ENCODE measurements at regions not wholly inside any gene's neighbourhood (a gene's known extent, or its start where the extent isn't known, plus 50 kb on each side); places are given as distances from the start of the nearest gene placed in this dataset.

GRCh38 chr15:81514725-81515124 lies 140.7 kb upstream of the TMC3 start:
- CTCF ChIA-PET = no interaction called here
- Mint-ChIP-seq H3K4me1 (no peaks in the 10 kb centered on the region), H3K4me3 (no peak overlapping the region), H3K36me3 (no peaks in the 10 kb centered on the region), H3K9me3 (ENCODE audit: low read depth) (no peaks in the 10 kb centered on the region), H3K27me3 (peaks cover 16% of the 10 kb centered on the region), H3K27ac (no peak overlapping the region)
- no peak for DNase-seq
- no peak for ATAC-seq

- Mint-ChIP-seq H3K4me3 (no peak overlapping the region), H3K9me3 (ENCODE audit: low read depth) (no peaks in the 10 kb centered on the region), H3K27me3 (peaks cover 15% of the 10 kb centered on the region), H3K36me3 (no peaks in the 10 kb centered on the region), H3K4me1 (no peaks in the 10 kb centered on the region), H3K27ac (no peak overlapping the region)
- no peak for DNase-seq
- no peak for ATAC-seq
- CTCF ChIA-PET = no interaction called here
Observed at GRCh38 chr15:81511138-81511537, 137.1 kb upstream of the TMC3 start.

DNA sequence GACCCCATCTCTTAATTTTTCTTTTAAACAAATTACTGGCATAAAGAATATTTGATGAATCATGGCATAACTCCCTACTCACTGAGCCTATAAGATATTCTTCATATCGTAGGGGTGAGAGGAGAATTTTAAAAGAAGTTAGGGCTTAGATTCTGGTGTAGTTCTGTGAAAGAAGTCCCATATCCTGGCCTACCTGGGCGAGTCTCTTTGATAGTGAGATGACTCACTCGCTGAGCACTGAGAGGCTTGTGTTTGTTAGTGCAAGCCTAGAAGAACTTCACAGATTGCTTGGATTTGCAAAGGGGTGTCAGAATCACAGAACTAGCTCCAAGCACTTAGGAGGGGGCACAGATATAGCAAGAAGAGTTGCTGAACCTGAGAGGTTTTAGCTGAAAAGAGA lies 133.8 kb upstream of the TMC3 start:
- no peaks in the 10 kb centered on the region for H3K36me3 Mint-ChIP-seq

DNA sequence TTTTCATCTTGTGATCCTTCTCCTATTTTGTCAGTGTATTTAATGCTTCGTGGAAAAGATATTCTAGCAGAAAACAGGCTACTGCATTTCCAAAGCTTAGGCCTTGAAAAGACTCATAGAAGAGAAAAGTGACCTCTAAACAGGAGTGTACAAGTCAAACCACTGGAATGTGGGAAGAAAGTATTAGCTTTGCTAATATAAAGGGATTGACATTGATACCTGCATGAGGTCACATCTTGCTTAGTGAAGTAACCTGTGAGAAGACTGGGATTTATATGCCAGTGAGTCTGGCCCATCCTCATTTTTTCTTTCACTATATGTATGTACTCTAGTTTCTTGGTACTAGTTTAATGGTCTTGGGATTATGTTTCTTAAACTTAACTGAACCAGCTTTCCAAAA lies 132.9 kb upstream of the TMC3 start:
- H3K4me3 Mint-ChIP-seq = no peak overlapping the region
- no peak overlapping the region for H3K27ac Mint-ChIP-seq
- peaks cover 6% of the 10 kb centered on the region for H3K27me3 Mint-ChIP-seq
- CTCF ChIA-PET = no interaction called here
- DNase-seq (no peak), ATAC-seq (no peak)
- H3K36me3 Mint-ChIP-seq = no peaks in the 10 kb centered on the region
- H3K4me1 Mint-ChIP-seq = no peaks in the 10 kb centered on the region
- H3K9me3 Mint-ChIP-seq (ENCODE audit: low read depth) = no peaks in the 10 kb centered on the region

More for the DNA sequence above, 133.8 kb upstream of the TMC3 start:
- Mint-ChIP-seq H3K9me3 (ENCODE audit: low read depth) (no peaks in the 10 kb centered on the region), H3K27ac (no peak overlapping the region), H3K27me3 (peaks cover 10% of the 10 kb centered on the region), H3K4me1 (no peaks in the 10 kb centered on the region), H3K4me3 (no peak overlapping the region)
- DNase-seq (no peak), ATAC-seq (no peak)
- CTCF ChIA-PET = no interaction called here

GRCh38 chr15:81506071-81506470 lies 132.1 kb upstream of the TMC3 start:
- DNase-seq (no peak), ATAC-seq (no peak)
- Mint-ChIP-seq H3K9me3 (ENCODE audit: low read depth) (no peaks in the 10 kb centered on the region), H3K36me3 (no peaks in the 10 kb centered on the region), H3K27me3 (peaks cover 6% of the 10 kb centered on the region), H3K27ac (no peak overlapping the region), H3K4me3 (no peak overlapping the region), H3K4me1 (no peaks in the 10 kb centered on the region)
- CTCF ChIA-PET = no interaction called here

GRCh38 chr15:81504170-81504905 lies 130.3 kb upstream of the TMC3 start:
- Mint-ChIP-seq H3K36me3 (no peaks in the 10 kb centered on the region), H3K9me3 (ENCODE audit: low read depth) (no peaks in the 10 kb centered on the region), H3K27me3 (peaks cover 4% of the 10 kb centered on the region), H3K4me3 (no peak overlapping the region), H3K4me1 (no peaks in the 10 kb centered on the region), H3K27ac (no peak overlapping the region)
- ATAC-seq (no peak), DNase-seq (no peak)
- CTCF ChIA-PET = interaction anchor here (1.0 kb wide), 1 partner anchor 10 kb away, joined by 3 read pairs; no protein-coding TSS in a partner anchor

DNA sequence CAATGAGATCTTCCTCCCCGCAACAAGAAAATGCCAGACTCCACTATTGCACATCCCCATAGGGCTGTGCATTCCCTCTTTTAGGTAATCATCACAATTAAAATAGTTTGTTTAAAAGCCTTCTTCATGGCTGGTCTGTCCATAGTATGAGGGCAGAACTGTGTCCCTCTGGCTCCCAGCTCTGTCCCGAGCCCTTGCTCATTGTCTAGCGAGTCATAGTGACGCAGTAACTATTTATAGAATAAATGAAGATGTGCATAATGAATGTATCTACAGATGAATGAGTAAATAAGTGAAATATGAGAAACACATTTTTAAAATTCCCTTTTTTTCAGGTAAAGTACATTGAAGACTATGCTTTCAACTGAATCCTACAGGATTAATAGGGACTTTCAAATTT lies 128.4 kb upstream of the TMC3 start:
- H3K4me1 Mint-ChIP-seq = no peaks in the 10 kb centered on the region
- H3K4me3 Mint-ChIP-seq = no peak overlapping the region
- no peak for ATAC-seq
- H3K27ac Mint-ChIP-seq = no peak overlapping the region
- CTCF ChIA-PET = no interaction called here
- no peaks in the 10 kb centered on the region for H3K36me3 Mint-ChIP-seq
- no peaks in the 10 kb centered on the region for H3K9me3 Mint-ChIP-seq (ENCODE audit: low read depth)
- no peak for DNase-seq
- no peaks in the 10 kb centered on the region for H3K27me3 Mint-ChIP-seq

- ATAC-seq (no peak), DNase-seq (no peak)
- CTCF ChIA-PET = no interaction called here
- H3K9me3 Mint-ChIP-seq (ENCODE audit: low read depth) = no peaks in the 10 kb centered on the region
- no peak overlapping the region for H3K4me3 Mint-ChIP-seq
- H3K36me3 Mint-ChIP-seq = no peaks in the 10 kb centered on the region
- no peaks in the 10 kb centered on the region for H3K4me1 Mint-ChIP-seq
- no peak overlapping the region for H3K27ac Mint-ChIP-seq
- no peaks in the 10 kb centered on the region for H3K27me3 Mint-ChIP-seq
Observed at GRCh38 chr15:81500081-81500480, 126.1 kb upstream of the TMC3 start.

DNA sequence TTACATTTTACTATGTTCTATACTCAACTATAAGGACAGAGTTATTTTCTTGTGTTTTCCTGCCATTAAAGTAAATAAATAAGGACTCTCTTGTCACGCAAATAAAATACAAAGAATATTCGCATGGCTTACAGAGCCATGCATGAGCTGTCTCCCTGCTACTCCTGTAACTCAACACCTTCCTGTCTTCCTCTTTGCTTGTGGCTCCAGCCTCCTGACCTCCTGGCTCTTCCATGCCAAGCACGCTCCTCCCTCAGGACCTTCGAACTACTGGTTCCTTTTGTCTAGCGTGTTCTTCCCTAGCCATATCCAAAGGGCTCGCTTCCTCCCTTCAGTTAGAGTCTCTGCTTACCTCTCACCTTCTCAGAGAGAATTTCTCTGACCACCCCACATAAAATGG lies 124.3 kb upstream of the TMC3 start:
- Mint-ChIP-seq H3K9me3 (ENCODE audit: low read depth) (no peaks in the 10 kb centered on the region), H3K4me3 (no peak overlapping the region), H3K4me1 (no peaks in the 10 kb centered on the region), H3K36me3 (no peaks in the 10 kb centered on the region), H3K27me3 (no peaks in the 10 kb centered on the region), H3K27ac (no peak overlapping the region)
- CTCF ChIA-PET = no interaction called here
- ATAC-seq (no peak), DNase-seq (no peak)

DNA sequence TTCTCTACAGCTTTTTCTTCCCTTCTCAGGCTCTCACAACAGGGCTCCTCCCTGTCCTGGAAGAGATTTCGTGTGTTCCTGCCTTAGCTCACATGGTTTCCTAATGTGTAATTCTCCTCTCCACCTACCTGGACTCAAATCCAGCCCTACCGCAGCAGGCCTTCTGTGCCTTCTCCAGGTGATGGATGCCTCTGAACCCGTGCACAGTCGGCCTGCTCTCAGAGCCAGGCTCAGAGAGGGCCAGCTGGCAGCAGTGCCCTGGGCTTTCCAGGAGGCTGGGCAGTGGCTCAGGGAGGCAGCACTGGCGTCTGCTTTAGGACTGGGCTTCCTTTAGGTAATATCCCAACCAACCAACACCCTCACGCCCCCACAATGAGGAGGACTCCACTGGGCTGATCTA lies 123.2 kb upstream of the TMC3 start:
- no peak for ATAC-seq
- Mint-ChIP-seq H3K4me3 (no peak overlapping the region), H3K27me3 (no peaks in the 10 kb centered on the region), H3K27ac (no peak overlapping the region), H3K36me3 (no peaks in the 10 kb centered on the region), H3K4me1 (no peaks in the 10 kb centered on the region), H3K9me3 (ENCODE audit: low read depth) (no peaks in the 10 kb centered on the region)
- CTCF ChIA-PET = no interaction called here
- DNase-seq = no peak

GRCh38 chr15:81495780-81496467 lies 121.9 kb upstream of the TMC3 start:
- peaks cover 4% of the 10 kb centered on the region for H3K27me3 Mint-ChIP-seq
- CTCF ChIA-PET = no interaction called here
- DNase-seq = no peak
- no peak for ATAC-seq
- no peaks in the 10 kb centered on the region for H3K9me3 Mint-ChIP-seq (ENCODE audit: low read depth)
- H3K36me3 Mint-ChIP-seq = no peaks in the 10 kb centered on the region
- H3K4me3 Mint-ChIP-seq = no peak overlapping the region
- H3K27ac Mint-ChIP-seq = no peak overlapping the region
- no peaks in the 10 kb centered on the region for H3K4me1 Mint-ChIP-seq

DNA sequence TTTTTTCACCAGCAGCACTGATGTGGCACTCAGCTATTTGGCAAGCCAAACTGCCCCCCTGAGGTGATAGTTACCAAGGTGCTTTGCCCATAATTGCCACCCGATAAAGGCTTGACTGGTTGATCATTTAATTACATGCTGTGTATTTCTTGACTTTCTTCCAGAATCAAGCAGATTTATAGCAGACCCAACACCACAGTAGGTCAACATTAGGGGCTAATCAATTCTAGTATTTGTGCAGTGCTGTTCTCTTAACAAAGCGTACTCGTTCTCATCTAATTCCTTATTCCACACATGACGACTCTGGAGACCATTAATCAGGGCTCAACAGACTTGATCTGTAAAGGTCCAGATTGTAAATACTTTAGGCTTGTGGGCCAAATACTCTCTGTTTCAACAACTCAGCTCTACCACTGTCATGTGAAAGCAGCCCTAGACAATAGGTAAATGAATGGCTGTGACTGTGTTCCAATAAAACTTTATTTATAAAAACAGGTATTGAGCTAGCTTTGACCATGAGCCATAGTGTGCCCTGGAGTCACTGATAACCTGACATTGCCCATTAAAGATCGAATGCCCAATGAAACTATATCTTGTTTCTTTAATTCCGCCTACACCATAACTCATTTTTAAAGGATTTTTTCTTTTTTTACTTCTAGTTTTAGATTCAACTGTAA lies 119.1 kb upstream of the TMC3 start:
- CTCF ChIA-PET = no interaction called here
- Mint-ChIP-seq H3K4me3 (no peak overlapping the region), H3K27me3 (peaks cover 6% of the 10 kb centered on the region), H3K27ac (no peak overlapping the region), H3K4me1 (no peaks in the 10 kb centered on the region), H3K36me3 (no peaks in the 10 kb centered on the region), H3K9me3 (ENCODE audit: low read depth) (no peaks in the 10 kb centered on the region)
- DNase-seq (no peak), ATAC-seq (no peak)

GRCh38 chr15:81492331-81492968 lies 118.4 kb upstream of the TMC3 start:
- Mint-ChIP-seq H3K4me3 (no peak overlapping the region), H3K36me3 (no peaks in the 10 kb centered on the region), H3K4me1 (no peaks in the 10 kb centered on the region), H3K27me3 (peaks cover 6% of the 10 kb centered on the region), H3K27ac (no peak overlapping the region), H3K9me3 (ENCODE audit: low read depth) (no peaks in the 10 kb centered on the region)
- ATAC-seq (no peak), DNase-seq (no peak)
- CTCF ChIA-PET = interaction anchor here (1.2 kb wide), 1 partner anchor 616 kb away, joined by 3 read pairs; no protein-coding TSS in a partner anchor

All from activated CD8-positive, alpha-beta memory T cell treated with anti-CD3 and anti-CD28 coated beads, Interleukin-2, amount 10 ng/mL, durations not matched to agents 7 days and 5 days (primary cell).